Stimulated activated CD4-positive, alpha-beta T cell treated with anti-CD3 and anti-CD28 coated beads, TNF-alpha, amount 100 ng/mL, for 24 hours (primary cell): ENCODE measurements at regions not wholly inside any gene's neighbourhood (a gene's known extent, or its start where the extent isn't known, plus 50 kb on each side); places are given as distances from the start of the nearest gene placed in this dataset.

Experiments used
- DNase-seq, 3 experiments: peaks; one replicate each; pipeline ENCODE4 v3.0.0-alpha.2; 2020; ENCODE audit warnings: low read depth in 3 of 3

GRCh38 chr9:79013715-79014610 lies 557.8 kb upstream of the TLE4 start:
- DNase-seq = no peak

- no peak for DNase-seq
Measured at GRCh38 chr9:79014929-79015699, 556.7 kb upstream of the TLE4 start.

- no peak for DNase-seq
Measured at GRCh38 chr9:79015951-79016350, 555.8 kb upstream of the TLE4 start.

GRCh38 chr9:79020276-79020675 lies 551.5 kb upstream of the TLE4 start:
- DNase-seq = no peak

GRCh38 chr9:79021084-79021483 lies 550.7 kb upstream of the TLE4 start:
- no peak for DNase-seq

GRCh38 chr9:79023134-79023580 lies 548.6 kb upstream of the TLE4 start:
- no peak for DNase-seq

GRCh38 chr9:79026316-79026715 lies 545.4 kb upstream of the TLE4 start:
- DNase-seq = no peak

GRCh38 chr9:79028101-79028500 lies 543.7 kb upstream of the TLE4 start:
- no peak for DNase-seq

GRCh38 chr9:79034583-79034982 lies 537.2 kb upstream of the TLE4 start:
- no peak for DNase-seq

GRCh38 chr9:79037338-79037737 lies 534.4 kb upstream of the TLE4 start:
- DNase-seq = no peak

GRCh38 chr9:79040671-79041070 lies 531.1 kb upstream of the TLE4 start:
- DNase-seq = no peak

- DNase-seq = no peak
Measured at GRCh38 chr9:79041266-79041665, 530.5 kb upstream of the TLE4 start.

- DNase-seq = no peak
Measured at GRCh38 chr9:79043916-79044315, 527.8 kb upstream of the TLE4 start.

GRCh38 chr9:79046401-79046800 lies 525.4 kb upstream of the TLE4 start:
- DNase-seq = no peak

GRCh38 chr9:79049371-79049770 lies 522.4 kb upstream of the TLE4 start:
- DNase-seq = no peak

GRCh38 chr9:79053598-79053997 lies 518.2 kb upstream of the TLE4 start:
- DNase-seq = no peak

- DNase-seq = no peak
Measured at GRCh38 chr9:79054500-79054899, 517.3 kb upstream of the TLE4 start.

- no peak for DNase-seq
Measured at GRCh38 chr9:79056041-79056440, 515.7 kb upstream of the TLE4 start.

GRCh38 chr9:79057576-79057975 lies 514.2 kb upstream of the TLE4 start:
- no peak for DNase-seq

- no peak for DNase-seq
Measured at GRCh38 chr9:79060766-79061165, 511.0 kb upstream of the TLE4 start.

- no peak for DNase-seq
Measured at GRCh38 chr9:79061752-79062616, 509.8 kb upstream of the TLE4 start.

GRCh38 chr9:79073201-79073600 lies 498.6 kb upstream of the TLE4 start:
- DNase-seq = no peak
